Stimulated activated CD4-positive, alpha-beta T cell treated with anti-CD3 and anti-CD28 coated beads, Interleukin-4, amount 100 ng/mL, for 4 hours (primary cell): ENCODE measurements at regions not wholly inside any gene's neighbourhood (a gene's known extent, or its start where the extent isn't known, plus 50 kb on each side); places are given as distances from the start of the nearest gene placed in this dataset.
"Not testable (repeated sequence)": the region's sequence is repeated elsewhere in the genome, so short reads cannot be mapped to it uniquely, and the experiment has no call there.

Experiments used
- DNase-seq, 2 experiments: peaks; one replicate each; pipeline ENCODE4 v3.0.0-alpha.2; 2020

DNA sequence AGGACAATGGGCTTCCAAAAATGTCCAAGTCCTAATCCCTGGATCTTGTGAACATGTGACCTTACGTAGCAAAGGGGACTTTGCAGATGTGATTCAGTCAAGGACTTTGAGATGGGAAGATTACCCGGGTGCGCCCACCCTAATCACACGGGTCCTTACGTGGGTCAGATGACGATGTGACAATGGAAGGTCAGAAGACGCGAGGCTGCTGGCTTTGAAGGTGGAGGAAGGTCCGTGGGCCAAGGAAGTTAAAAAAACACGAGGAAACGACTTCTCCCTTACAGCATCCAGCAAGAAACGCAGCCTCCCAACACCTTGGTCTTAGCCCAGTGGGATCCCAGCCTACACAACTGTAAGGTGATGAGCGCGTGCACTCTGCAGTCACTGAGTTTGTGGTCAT is 860.1 kb downstream of the TBC1D22A start:
- DNase-seq: no peak

DNA sequence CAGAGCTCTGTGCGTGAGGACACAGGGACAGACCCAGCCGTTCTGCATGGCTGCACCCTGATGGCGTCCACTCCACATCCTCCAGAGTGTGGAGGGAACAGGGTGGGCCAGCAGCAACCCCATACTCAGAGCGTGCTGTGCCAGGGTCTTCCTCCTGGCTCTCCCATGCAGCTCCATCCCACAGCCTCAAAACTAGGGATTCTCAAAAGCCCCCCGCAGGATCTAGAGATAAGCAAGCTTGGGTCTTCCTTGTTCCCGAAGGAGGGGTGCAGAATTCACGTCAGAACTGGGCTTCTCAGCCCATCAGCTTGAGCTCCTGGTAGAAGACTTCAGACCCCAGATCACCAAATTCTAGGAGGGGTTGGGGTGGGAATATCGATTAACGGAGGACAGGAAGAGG is 858.8 kb downstream of the TBC1D22A start:
- DNase-seq: no peak

- no peak for DNase-seq
Measured at GRCh38 chr22:47620391-47620790, 857.9 kb downstream of the TBC1D22A start.

DNA sequence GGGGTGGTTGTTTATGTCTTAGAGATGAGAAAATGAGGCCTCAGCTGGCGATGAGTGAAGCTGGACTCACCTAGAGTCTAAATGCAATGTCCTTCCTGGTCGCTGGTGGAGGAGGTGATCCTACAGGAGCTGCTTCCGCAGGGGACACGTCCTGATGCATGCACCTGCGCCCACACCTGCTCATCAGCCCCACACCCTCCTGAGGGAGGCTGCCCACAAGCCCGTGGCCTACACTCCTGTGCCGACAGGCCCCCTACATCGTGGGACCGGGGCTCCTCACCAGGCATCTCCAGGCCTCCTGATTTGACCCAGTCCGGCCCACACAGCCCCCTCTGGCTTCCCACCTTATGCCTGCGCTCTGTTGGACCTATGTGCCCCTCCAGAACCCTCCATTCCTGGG is 857.2 kb downstream of the TBC1D22A start:
- DNase-seq: no peak

GRCh38 chr22:47618180-47619010 is 855.9 kb downstream of the TBC1D22A start:
- no peak for DNase-seq

GRCh38 chr22:47617186-47617585 is 854.7 kb downstream of the TBC1D22A start:
- DNase-seq: no peak

- no peak for DNase-seq
Measured at GRCh38 chr22:47616396-47617020, 854.1 kb downstream of the TBC1D22A start.

DNA sequence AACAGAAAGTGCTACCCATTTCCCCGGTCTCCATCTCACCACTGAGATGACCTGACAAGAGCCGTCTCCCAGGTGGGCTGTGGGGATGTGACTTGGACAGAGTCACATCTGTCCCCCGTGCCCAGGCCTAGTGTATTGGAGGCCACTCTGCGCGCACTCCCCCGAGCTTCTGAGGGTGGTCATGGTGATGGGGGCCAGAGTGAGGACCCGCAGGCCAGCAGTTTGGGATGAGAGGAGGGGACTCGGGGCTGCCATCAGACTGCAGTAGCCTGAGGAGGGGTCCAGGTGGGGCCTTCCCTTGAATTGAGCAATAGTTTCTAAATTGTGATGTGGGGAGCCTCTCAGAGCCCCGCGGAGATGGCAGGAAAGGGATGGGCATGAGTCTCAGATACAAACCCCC is 852.6 kb downstream of the TBC1D22A start:
- no peak for DNase-seq

- DNase-seq: no peak
Measured at GRCh38 chr22:47613606-47614350, 851.3 kb downstream of the TBC1D22A start.

- DNase-seq: not testable (repeated sequence)
Measured at GRCh38 chr22:47613181-47613580, 850.7 kb downstream of the TBC1D22A start.

- DNase-seq: no peak
Measured at GRCh38 chr22:47612311-47612910, 850.0 kb downstream of the TBC1D22A start.

GRCh38 chr22:47610764-47611163 is 848.3 kb downstream of the TBC1D22A start:
- no peak for DNase-seq

DNA sequence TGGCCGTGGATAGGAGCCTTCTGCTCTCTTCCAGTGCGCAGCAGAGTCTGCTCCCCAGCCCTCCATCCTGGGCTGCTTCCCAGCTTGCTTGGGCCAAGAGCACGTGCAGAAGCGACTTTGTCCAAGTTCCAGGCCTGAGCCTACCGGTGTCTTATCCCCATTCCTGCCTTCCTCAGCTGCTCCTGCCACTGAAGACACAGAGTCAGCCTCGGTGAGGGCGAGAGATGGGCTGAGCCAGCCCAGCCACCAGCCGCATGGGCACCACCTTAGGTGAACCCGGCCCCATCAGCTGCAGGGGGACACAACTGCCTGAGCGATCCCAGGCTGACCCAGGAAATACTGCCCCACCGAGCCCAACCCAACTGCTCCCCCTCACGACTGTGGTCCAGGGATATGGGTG is 847.8 kb downstream of the TBC1D22A start:
- no peak for DNase-seq

- DNase-seq: no peak
Measured at GRCh38 chr22:47609653-47610052, 847.2 kb downstream of the TBC1D22A start.

DNA sequence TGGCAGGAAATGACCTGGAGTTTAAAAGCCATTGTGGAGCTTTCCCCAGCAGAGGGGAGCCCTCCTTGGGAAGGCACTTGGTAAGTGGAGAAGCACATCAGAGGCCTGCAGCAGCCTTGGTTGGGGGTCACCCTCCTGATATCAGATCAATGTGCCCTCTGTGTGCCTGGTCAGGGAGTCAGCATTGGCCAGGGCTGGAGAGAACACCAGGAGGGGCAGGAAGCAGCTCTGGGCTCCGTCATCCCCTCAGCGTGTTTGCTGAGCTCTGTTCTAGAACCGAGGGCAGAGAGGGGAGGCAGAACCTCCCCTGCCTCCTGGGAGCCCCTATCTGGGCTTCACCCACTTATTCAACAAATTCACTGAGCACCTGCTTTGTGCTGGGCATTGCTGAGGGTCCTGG is 846.0 kb downstream of the TBC1D22A start:
- no peak for DNase-seq

DNA sequence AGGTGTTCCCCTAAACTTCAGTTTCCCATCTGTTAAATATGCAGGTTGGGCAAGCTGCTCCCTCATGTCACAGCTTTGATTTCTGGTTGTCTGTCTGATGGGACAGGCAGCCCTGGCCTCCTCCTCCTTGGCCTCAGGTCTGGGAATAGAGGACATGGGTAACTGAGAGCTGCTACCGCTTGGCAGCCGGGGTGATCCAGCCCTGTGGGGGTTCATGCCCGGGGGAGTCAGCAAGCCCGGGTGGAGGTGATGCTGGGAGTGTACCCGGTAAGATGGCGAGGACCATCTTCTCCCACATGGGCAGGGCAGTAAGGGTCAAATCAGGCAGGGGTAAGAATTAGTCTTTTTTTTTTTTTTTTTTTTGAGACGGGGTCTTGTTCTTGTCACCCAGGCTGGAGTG is 845.0 kb downstream of the TBC1D22A start:
- no peak for DNase-seq

GRCh38 chr22:47606426-47606825 is 844.0 kb downstream of the TBC1D22A start:
- DNase-seq: no peak

DNA sequence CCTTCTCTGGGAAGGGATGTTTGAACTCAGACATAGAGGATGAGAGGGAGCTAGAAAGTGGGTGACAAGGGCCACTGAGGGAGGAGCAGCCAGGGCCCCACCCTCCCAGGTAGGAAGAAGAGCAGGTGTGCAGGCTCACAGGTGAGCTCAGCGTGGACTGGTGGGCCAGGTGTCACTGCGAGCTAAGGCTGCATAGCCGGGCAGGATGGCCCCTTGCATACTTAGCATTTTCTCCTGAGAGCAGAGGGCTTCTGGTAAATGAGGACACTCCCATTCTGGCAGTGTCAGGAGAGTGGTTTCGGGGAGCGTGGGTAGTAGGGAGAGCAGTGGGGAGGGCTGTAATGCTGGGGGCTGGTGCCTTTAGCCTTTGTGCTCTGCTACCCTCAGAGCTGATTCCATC is 843.4 kb downstream of the TBC1D22A start:
- no peak for DNase-seq

DNA sequence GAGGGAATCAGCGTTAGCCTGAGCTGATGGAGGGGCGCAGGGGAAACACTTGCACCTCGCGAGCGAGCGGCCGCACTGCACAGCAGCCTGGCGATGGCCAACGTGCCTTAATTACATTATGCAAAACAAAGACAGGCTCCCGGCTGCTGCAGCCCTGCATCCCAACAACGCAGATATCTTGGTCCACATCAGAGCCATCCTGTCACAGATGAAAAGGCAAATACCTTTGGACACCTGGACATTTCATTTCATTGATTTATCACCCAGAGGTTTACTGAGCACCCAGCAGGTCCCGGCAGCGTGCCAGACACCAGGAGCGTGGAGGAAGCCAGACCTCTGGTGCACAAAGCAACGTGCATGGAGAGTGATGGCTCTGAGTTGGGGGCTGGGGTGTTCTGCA is 843.0 kb downstream of the TBC1D22A start:
- DNase-seq: no peak

GRCh38 chr22:47604563-47604962 is 842.1 kb downstream of the TBC1D22A start:
- no peak for DNase-seq

DNA sequence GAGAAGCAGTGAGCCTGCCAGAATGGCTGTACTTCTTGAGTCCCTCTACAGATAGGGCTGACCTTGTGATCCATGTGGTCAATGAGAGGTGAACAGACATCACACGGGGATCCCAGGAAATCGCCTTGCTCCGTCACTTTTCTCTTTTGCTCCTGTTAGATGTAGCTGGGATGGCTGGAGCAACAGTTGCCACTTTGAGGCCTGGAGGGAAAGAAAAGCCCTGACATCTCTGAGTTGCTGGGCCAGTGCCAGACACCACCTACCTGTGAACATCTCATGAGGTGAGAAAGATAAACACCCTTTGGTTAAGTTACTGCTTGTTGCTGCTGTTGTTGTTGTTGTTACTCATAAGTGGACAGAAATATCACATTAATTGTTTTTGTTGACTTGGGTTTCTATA is 840.3 kb downstream of the TBC1D22A start:
- DNase-seq: no peak

DNA sequence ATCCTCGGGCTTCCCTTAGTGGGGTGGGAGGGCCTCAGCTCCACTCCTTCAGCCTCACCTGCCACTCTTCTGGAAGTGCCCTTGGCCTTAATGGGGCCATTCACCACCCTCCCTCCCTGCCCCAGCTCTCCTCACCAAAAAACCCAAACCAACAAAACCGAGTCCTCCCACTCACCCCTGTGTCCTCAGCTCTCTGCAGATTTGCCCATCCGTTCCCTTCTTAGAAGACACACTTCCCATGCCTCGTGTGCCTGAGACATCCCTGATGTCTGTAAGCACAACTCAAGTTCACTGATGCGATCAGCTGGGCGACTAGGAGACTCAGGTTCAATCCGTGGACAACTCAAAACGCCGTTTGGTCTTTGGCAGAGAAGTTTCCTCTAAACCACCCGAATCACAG is 839.2 kb downstream of the TBC1D22A start:
- DNase-seq: no peak
